Ovary (tissue), 7 donors: ENCODE measurements at regions not wholly inside any gene's neighbourhood (a gene's known extent, or its start where the extent isn't known, plus 50 kb on each side); places are given as distances from the start of the nearest gene placed in this dataset.
"Not testable (repeated sequence)": the region's sequence is repeated elsewhere in the genome, so short reads cannot be mapped to it uniquely, and the experiment has no call there.

Experiments used
- DNase-seq, 5 donors: peaks; one replicate each; pipeline ENCODE4 v3.0.0-alpha.2; 2019 to 2020
- H3K27ac ChIP-seq, 2 donors: fragments of 200-600 bp; one replicate each; pipeline versions ENCODE4 v1.5.1 to v1.8.0; 2019 to 2022
- H3K27me3 ChIP-seq: fragments of 200-600 bp; one replicate; pipeline ENCODE4 v1.8.0; 2022
- H3K36me3 ChIP-seq: fragments of 200-600 bp; sonication (generic); one replicate; pipeline ENCODE4 v1.5.1; 2019
- H3K4me1 ChIP-seq: one replicate; pipeline ENCODE4 v1.8.1; 2013; ENCODE audit warnings: mild to moderate bottlenecking, moderate library complexity; ENCODE audit not compliant: insufficient read depth
- H3K4me3 ChIP-seq: fragments of 200-600 bp; sonication (generic); one replicate; pipeline ENCODE4 v1.5.1; 2017
- H3K9me3 ChIP-seq, 2 donors: fragments of 200-600 bp in 1 of 2; sonication (generic) in 1 of 2; one replicate each; pipeline versions ENCODE4 v1.5.1 to v1.8.1; 2013 to 2019; ENCODE audit warnings: mild to moderate bottlenecking in 1 of 2, moderate library complexity in 1 of 2
- CTCF ChIP-seq, 3 donors: fragments of 450-650 bp in 2 of 3; fragments of 200-600 bp in 1 of 3; IDR thresholded peaks; one replicate each; pipeline versions ENCODE4 v1.5.1 to v1.8.0; 2016 to 2022; ENCODE audit warnings: antibody characterized with exemption in 3 of 3, mild to moderate bottlenecking in 1 of 3
- EP300 ChIP-seq: sonication (generic); formaldehyde crosslinking; IDR thresholded peaks from one replicate; pipeline ENCODE4 v1.6.1; 2017; ENCODE audit warnings: antibody characterized with exemption
- POLR2A ChIP-seq: fragments of 450-650 bp; IDR thresholded peaks from one replicate; pipeline ENCODE4 v1.6.1; 2017; ENCODE audit warnings: antibody characterized with exemption, mild to moderate bottlenecking, moderate library complexity
- WGBS, 3 donors: extraction: QIAGEN DNeasy Blood & Tissue Kit in 1 of 3; methylation state at CpG; one replicate each; pipeline versions ENCODE4 v1.1.5 to v1.1.7; 2013 to 2017; 5-methylcytosine and 5-hydroxymethylcytosine counted together
- intact Hi-C, 4 donors: fragments of 100-400 bp; cut with DNase I; formaldehyde crosslinking; loops; one replicate each; pipeline versions ENCODE4 v1.11.0 to v1.15.1; 2022 to 2023
- donor health status: DM: no; HTN: no; CAD: no; lungs with moderate emphysema.
- donor health status: DM: no; HTN: no; CAD: no.
- donor health status: Bipolar disorder and iron deficiency.
- donor health status: DM: no; HTN: no; CAD: no.
- donor health status: DM: yes; HTN: yes; CAD: no.

- intact Hi-C loops, H3K27ac ChIP-seq, DNase-seq, H3K4me3 ChIP-seq, H3K4me1 ChIP-seq, H3K36me3 ChIP-seq, H3K9me3 ChIP-seq, H3K27me3 ChIP-seq: not testable (repeated sequence)
- 58 to 77% (median 58%) methylated on average over 2 to 3 of the region's 3 CpGs for WGBS, 3 donors
These were observed 104.3 kb upstream of the ZNF519 start for GRCh38 chr18:14236356-14237048.

- H3K36me3 ChIP-seq, H3K4me3 ChIP-seq, DNase-seq, H3K9me3 ChIP-seq, intact Hi-C loops, H3K27me3 ChIP-seq, H3K27ac ChIP-seq, H3K4me1 ChIP-seq: not testable (repeated sequence)
- 55 to 85% (median 59%) methylated on average over 4 of the region's 4 CpGs for WGBS, 3 donors
These were observed 93.0 kb upstream of the ZNF519 start for GRCh38 chr18:14225286-14225679.

- H3K4me3 ChIP-seq, H3K27me3 ChIP-seq, H3K36me3 ChIP-seq, H3K4me1 ChIP-seq, intact Hi-C loops, DNase-seq, H3K27ac ChIP-seq, H3K9me3 ChIP-seq: not testable (repeated sequence)
- WGBS, 3 donors, result 90 to 92% (median 91%) methylated on average over 22 to 27 of the region's 27 CpGs
These were observed 92.5 kb upstream of the ZNF519 start for GRCh38 chr18:14224551-14225285.

GRCh38 chr18:14223919-14224318 lies 91.7 kb upstream of the ZNF519 start:
- 84 to 100% (median 95%) methylated on average over 1 to 16 of the region's 16 CpGs for WGBS, 3 donors

GRCh38 chr18:14223231-14223822 lies 91.1 kb upstream of the ZNF519 start:
- DNase-seq, H3K9me3 ChIP-seq, intact Hi-C loops, H3K4me3 ChIP-seq, H3K36me3 ChIP-seq, H3K27me3 ChIP-seq, H3K4me1 ChIP-seq, H3K27ac ChIP-seq: not testable (repeated sequence)
- 94 to 97% (median 97%) methylated on average over 19 to 31 of the region's 31 CpGs for WGBS, 3 donors

More at GRCh38 chr18:14223919-14224318, 91.7 kb upstream of the ZNF519 start:
- H3K4me3 ChIP-seq, H3K36me3 ChIP-seq, DNase-seq, H3K9me3 ChIP-seq, intact Hi-C loops, H3K27ac ChIP-seq, H3K27me3 ChIP-seq, H3K4me1 ChIP-seq: not testable (repeated sequence)

GRCh38 chr18:14222354-14223221 lies 90.4 kb upstream of the ZNF519 start:
- H3K36me3 ChIP-seq, DNase-seq, H3K4me1 ChIP-seq, H3K27me3 ChIP-seq, H3K4me3 ChIP-seq, intact Hi-C loops, H3K9me3 ChIP-seq, H3K27ac ChIP-seq: not testable (repeated sequence)
- WGBS, 3 donors, result 92 to 96% (median 93%) methylated on average over 27 to 31 of the region's 31 CpGs

GRCh38 chr18:14221689-14222088 lies 89.5 kb upstream of the ZNF519 start:
- no peak for DNase-seq
- H3K36me3 ChIP-seq, result no peaks in the 10 kb centered on the region
- H3K27me3 ChIP-seq, result no peaks in the 10 kb centered on the region
- intact Hi-C loops, result no loop called here
- WGBS, 3 donors, result 46 to 87% (median 81%) methylated on average over 14 of the region's 14 CpGs
- H3K4me1 ChIP-seq, result no peaks in the 10 kb centered on the region
- H3K9me3 ChIP-seq, result no peaks in the 10 kb centered on the region
- TF ChIP-seq POLR2A, result no peak
- no peak for TF ChIP-seq EP300
- no peak for TF ChIP-seq CTCF (IDR thresholded peaks at IDR 0.05)
- H3K27ac ChIP-seq, result no peak overlapping the region
- H3K4me3 ChIP-seq, result no peak overlapping the region

- H3K9me3 ChIP-seq, H3K4me3 ChIP-seq, intact Hi-C loops, H3K27ac ChIP-seq, DNase-seq, H3K36me3 ChIP-seq, H3K4me1 ChIP-seq, H3K27me3 ChIP-seq: not testable (repeated sequence)
These were observed 83.7 kb upstream of the ZNF519 start for GRCh38 chr18:14215952-14216351.

- intact Hi-C loops, result not testable (repeated sequence)
These were observed 71.2 kb upstream of the ZNF519 start for GRCh38 chr18:14203424-14203823.

More at GRCh38 chr18:14203424-14203823, 71.2 kb upstream of the ZNF519 start:
- H3K9me3 ChIP-seq, H3K27ac ChIP-seq, H3K27me3 ChIP-seq, DNase-seq, H3K4me1 ChIP-seq, H3K4me3 ChIP-seq, H3K36me3 ChIP-seq: not testable (repeated sequence)
- 52 to 80% (median 79%) methylated on average over 2 of the region's 2 CpGs for WGBS, 3 donors
